H1 (cell line): ENCODE measurements at regions not wholly inside any gene's neighbourhood (a gene's known extent, or its start where the extent isn't known, plus 50 kb on each side); places are given as distances from the start of the nearest gene placed in this dataset.
"Not testable (repeated sequence)": the region's sequence is repeated elsewhere in the genome, so short reads cannot be mapped to it uniquely, and the experiment has no call there.

Source experiments
- ATF2 ChIP-seq: IDR thresholded peaks from 2 replicates; pipeline ENCODE4 v1.6.1; 2012; ENCODE audit warnings: low read length, inconsistent platforms
- BRCA1 ChIP-seq: IDR thresholded peaks from 2 replicates; pipeline ENCODE4 v1.6.1; 2012; ENCODE audit warnings: low read depth, low read length, improper control_type of control experiment
- CTCF ChIP-seq, 3 experiments: IDR thresholded peaks; 1 replicate in 2 of 3; 2 replicates in 1 of 3; pipeline versions ENCODE4 v1.5.1 to v1.6.1; 2011; ENCODE audit warnings: low read length in 3 of 3, mild to moderate bottlenecking in 3 of 3, inconsistent platforms in 2 of 3, low read depth in 1 of 3, moderate library complexity in 1 of 3; ENCODE audit not compliant: insufficient read depth in 1 of 3; ENCODE audit errors: control extremely low read depth in 1 of 3
- EGR1 ChIP-seq: IDR thresholded peaks from 2 replicates; pipeline ENCODE4 v1.6.1; 2011; ENCODE audit warnings: low read depth, low read length, borderline replicate concordance
- HDAC6 ChIP-seq: IDR thresholded peaks from one replicate; pipeline ENCODE4 v1.7.1; 2012; ENCODE audit warnings: low read depth, mild to moderate bottlenecking, inconsistent platforms, low read length, moderate library complexity
- JUN ChIP-seq: IDR thresholded peaks from 2 replicates; pipeline ENCODE4 v1.6.1; 2011; ENCODE audit warnings: low read depth, mild to moderate bottlenecking, improper control_type of control experiment, low read length
- SIN3A ChIP-seq, 2 experiments: IDR thresholded peaks in 1 of 2; conservative IDR thresholded peaks in 1 of 2; 2 replicates each; pipeline ENCODE4 v1.6.1; 2011 to 2012; ENCODE audit warnings: low read length in 2 of 2, improper control_type of control experiment in 1 of 2, low read depth in 1 of 2, mild to moderate bottlenecking in 1 of 2
- SP1 ChIP-seq: IDR thresholded peaks from 2 replicates; pipeline ENCODE4 v1.6.1; 2011; ENCODE audit warnings: low read depth, low read length
- TAF1 ChIP-seq: IDR thresholded peaks from 2 replicates; pipeline ENCODE4 v1.6.1; 2011; ENCODE audit warnings: mild to moderate bottlenecking, low read depth, low read length
- TAF7 ChIP-seq: optimal IDR thresholded peaks from 2 replicates; pipeline ENCODE3; 2011; ENCODE audit warnings: low read depth, mild to moderate bottlenecking, inconsistent platforms, low read length, moderate library complexity, borderline replicate concordance
- TEAD4 ChIP-seq: IDR thresholded peaks from 2 replicates; pipeline ENCODE4 v1.6.1; 2012; ENCODE audit warnings: low read depth, low read length, inconsistent platforms, mixed read lengths
- YY1 ChIP-seq: IDR thresholded peaks from 2 replicates; pipeline ENCODE4 v1.6.1; 2011; ENCODE audit warnings: low read depth, mild to moderate bottlenecking, low read length

- TF ChIP-seq YY1; BRCA1; CTCF (IDR thresholded peaks at IDR 0.05; ENCODE audit: control extremely low read depth in 1 of 3, insufficient read depth in 1 of 3, low read depth in 1 of 3, low read length in 3 of 3); TAF7; EGR1; JUN; HDAC6; TAF1; ATF2; SP1; SIN3A (conservative IDR thresholded peaks at IDR 0.05 in 1 of 2, IDR thresholded peaks at IDR 0.05 in 1 of 2; ENCODE audit: low read depth in 1 of 2, low read length in 2 of 2); TEAD4: not testable (repeated sequence)
Observed at GRCh38 chr14:81614302-81614701, 80.6 kb upstream of the SEL1L start.
